ENCODE measurements at regions not wholly inside any gene's neighbourhood (a gene's known extent, or its start where the extent isn't known, plus 50 kb on each side); places are given as distances from the start of the nearest gene placed in this dataset.

DNA sequence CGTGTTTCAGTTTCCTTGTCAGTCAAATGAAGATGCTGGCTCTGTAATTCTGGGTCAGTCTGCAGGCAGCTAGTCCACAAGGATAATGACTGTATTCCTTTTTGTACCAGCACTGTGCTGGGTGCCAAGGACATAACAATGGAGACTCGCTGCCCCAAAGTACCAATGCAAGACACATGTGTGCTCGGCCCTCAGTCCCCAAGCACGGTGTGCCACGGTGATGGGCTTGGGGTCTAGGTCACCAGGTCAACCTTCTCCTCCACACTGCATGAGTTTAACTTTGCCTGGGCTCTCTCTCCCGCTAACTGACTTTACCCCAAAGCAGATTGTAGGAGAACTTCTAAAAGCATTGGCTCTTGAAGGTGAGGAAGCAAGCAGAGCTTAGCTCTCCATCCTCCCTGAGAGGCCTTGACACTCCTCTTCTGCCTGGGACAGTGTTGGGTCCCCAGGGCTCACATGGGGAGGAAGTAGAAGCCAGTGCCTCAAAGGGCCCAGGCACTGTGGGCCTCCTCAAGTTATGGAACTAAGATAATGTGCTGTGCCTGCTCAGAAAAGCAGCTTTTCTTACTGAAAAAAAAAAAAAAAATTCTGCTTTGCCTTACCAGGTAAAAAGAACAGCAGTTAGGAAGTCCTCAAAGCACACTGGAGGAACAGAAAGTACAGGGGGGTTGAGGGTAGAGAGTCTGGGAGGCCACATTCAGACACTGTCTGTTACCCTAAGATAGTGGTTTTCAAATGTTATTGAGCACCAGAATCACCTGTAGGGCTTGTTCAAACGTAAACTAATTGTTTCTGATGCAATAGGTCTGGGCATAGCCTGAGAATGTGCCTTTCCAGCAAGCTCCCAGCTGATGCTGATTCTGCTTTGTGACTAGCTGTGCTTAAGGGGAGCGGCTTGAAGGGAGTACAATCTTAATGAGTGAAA is 276.4 kb upstream of the CXCR4 start:
- Mint-ChIP-seq H3K27ac (peak overlapping the region in 3 of 7 donors; percentile 7 to 80 (median 27)), H3K9me3 (peaks cover 0 to 2% (median 0%) of the 10 kb centered on the region in 7 donors), H3K27me3 (ENCODE audit: low read depth in 3 of 3) (peaks cover 0 to 2% (median 0%) of the 10 kb centered on the region in 3 donors), H3K4me1 (peaks cover 30% of the 10 kb centered on the region), H3K36me3 (no peaks in the 10 kb centered on the region), H3K4me3 (no peak overlapping the region)
- Histone ChIP-seq H4K20me1 (ENCODE audit: insufficient read depth, low read length) (no peaks in the 10 kb centered on the region), H3K4me2 (replicated peaks; ENCODE audit: extremely low read depth, low read length, poor library complexity, severe bottlenecking) (no peak overlapping the region), H2AFZ (ENCODE audit: insufficient read depth, low read depth, low read length, poor library complexity, severe bottlenecking) (no peak overlapping the region), H3K4me3 (replicated peaks in 1 of 3; ENCODE audit: low read depth in 2 of 3, low read length in 3 of 3) (no peak overlapping the region), H3K27ac (ENCODE audit: low read depth in 1 of 2, low read length in 2 of 2) (no peak overlapping the region), H3K27me3 (ENCODE audit: control insufficient read depth in 2 of 2, insufficient read depth in 2 of 2, low read length in 2 of 2) (no peaks in the 10 kb centered on the region), H3K79me2 (ENCODE audit: insufficient read depth, low read length) (no peaks in the 10 kb centered on the region), H3K4me1 (ENCODE audit: control insufficient read depth in 1 of 2, insufficient read depth in 2 of 2, low read length in 2 of 2) (peaks cover 9 to 14% of the 10 kb centered on the region in 2 donors), H3K36me3 (replicated peaks in 1 of 2; ENCODE audit: control insufficient read depth in 1 of 2, insufficient read depth in 2 of 2, low read length in 2 of 2) (no peaks in the 10 kb centered on the region), H3K9ac (ENCODE audit: insufficient read depth, low read length, poor library complexity, severe bottlenecking) (no peak overlapping the region), H3K9me3 (replicated peaks in 1 of 2; ENCODE audit: control insufficient read depth in 1 of 2, insufficient read depth in 1 of 2, low read length in 2 of 2) (no peaks in the 10 kb centered on the region)
- DNase-seq = no peak
- intact Hi-C loops (cut with micrococcal nuclease) = no loop called here
- TF ChIP-seq, protein P1, sequence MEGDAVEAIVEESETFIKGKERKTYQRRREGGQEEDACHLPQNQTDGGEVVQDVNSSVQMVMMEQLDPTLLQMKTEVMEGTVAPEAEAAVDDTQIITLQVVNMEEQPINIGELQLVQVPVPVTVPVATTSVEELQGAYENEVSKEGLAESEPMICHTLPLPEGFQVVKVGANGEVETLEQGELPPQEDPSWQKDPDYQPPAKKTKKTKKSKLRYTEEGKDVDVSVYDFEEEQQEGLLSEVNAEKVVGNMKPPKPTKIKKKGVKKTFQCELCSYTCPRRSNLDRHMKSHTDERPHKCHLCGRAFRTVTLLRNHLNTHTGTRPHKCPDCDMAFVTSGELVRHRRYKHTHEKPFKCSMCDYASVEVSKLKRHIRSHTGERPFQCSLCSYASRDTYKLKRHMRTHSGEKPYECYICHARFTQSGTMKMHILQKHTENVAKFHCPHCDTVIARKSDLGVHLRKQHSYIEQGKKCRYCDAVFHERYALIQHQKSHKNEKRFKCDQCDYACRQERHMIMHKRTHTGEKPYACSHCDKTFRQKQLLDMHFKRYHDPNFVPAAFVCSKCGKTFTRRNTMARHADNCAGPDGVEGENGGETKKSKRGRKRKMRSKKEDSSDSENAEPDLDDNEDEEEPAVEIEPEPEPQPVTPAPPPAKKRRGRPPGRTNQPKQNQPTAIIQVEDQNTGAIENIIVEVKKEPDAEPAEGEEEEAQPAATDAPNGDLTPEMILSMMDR (IDR thresholded peaks at IDR 0.05) = no peak
- 72% methylated on average over 6 of the region's 8 CpGs for WGBS (ENCODE audit: insufficient coverage)

DNA sequence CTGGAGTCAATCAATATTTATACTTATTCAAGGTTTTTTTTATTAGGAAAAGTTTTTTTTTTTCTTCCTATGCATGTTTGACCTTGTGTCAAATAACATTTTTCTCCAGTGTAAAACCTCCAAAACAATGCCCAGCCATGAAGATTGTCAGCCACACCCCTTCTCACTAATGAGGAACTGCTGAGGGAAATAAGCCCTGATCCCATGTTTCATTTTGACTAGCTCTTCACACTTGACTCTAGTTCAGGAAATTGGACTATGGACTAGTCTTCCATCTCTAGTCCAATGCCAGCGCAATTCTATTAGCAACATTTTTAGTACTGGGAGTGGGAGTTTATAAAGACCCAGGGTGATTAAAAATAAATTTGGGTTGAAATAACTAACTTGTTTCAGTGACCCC is 275.6 kb upstream of the CXCR4 start:
- peaks cover 30% of the 10 kb centered on the region for H3K4me1 Mint-ChIP-seq

More for the DNA sequence above, 275.6 kb upstream of the CXCR4 start:
- no peaks in the 10 kb centered on the region for H3K36me3 Mint-ChIP-seq
- Histone ChIP-seq H3K4me1 (ENCODE audit: control insufficient read depth in 1 of 2, insufficient read depth in 2 of 2, low read length in 2 of 2) (peaks cover 9 to 14% of the 10 kb centered on the region in 2 donors), H2AFZ (ENCODE audit: insufficient read depth, low read depth, low read length, poor library complexity, severe bottlenecking) (no peak overlapping the region), H3K4me2 (replicated peaks; ENCODE audit: extremely low read depth, low read length, poor library complexity, severe bottlenecking) (no peak overlapping the region), H4K20me1 (ENCODE audit: insufficient read depth, low read length) (no peaks in the 10 kb centered on the region), H3K9ac (ENCODE audit: insufficient read depth, low read length, poor library complexity, severe bottlenecking) (no peak overlapping the region), H3K27ac (ENCODE audit: low read depth in 1 of 2, low read length in 2 of 2) (no peak overlapping the region), H3K27me3 (ENCODE audit: control insufficient read depth in 2 of 2, insufficient read depth in 2 of 2, low read length in 2 of 2) (no peaks in the 10 kb centered on the region), H3K36me3 (replicated peaks in 1 of 2; ENCODE audit: control insufficient read depth in 1 of 2, insufficient read depth in 2 of 2, low read length in 2 of 2) (no peaks in the 10 kb centered on the region), H3K4me3 (replicated peaks in 1 of 3; ENCODE audit: low read depth in 2 of 3, low read length in 3 of 3) (no peak overlapping the region), H3K9me3 (replicated peaks in 1 of 2; ENCODE audit: control insufficient read depth in 1 of 2, insufficient read depth in 1 of 2, low read length in 2 of 2) (no peaks in the 10 kb centered on the region), H3K79me2 (ENCODE audit: insufficient read depth, low read length) (no peaks in the 10 kb centered on the region)
- peak overlapping the region in 3 of 7 donors; percentile 10 to 46 (median 27) for H3K27ac Mint-ChIP-seq
- intact Hi-C loops (cut with micrococcal nuclease) = no loop called here
- TF ChIP-seq, protein P1 (IDR thresholded peaks at IDR 0.05) = no peak
- peaks cover 0 to 2% (median 0%) of the 10 kb centered on the region in 3 donors for H3K27me3 Mint-ChIP-seq (ENCODE audit: low read depth in 3 of 3)
- H3K4me3 Mint-ChIP-seq = no peak overlapping the region
- H3K9me3 Mint-ChIP-seq = peaks cover 0 to 2% (median 0%) of the 10 kb centered on the region in 7 donors
- WGBS (ENCODE audit: insufficient coverage) = no CpG with 5 or more reads among the region's 1 CpG
- peak; percentile 15 to 44 (median 26) for DNase-seq
